Activated CD4-positive, alpha-beta T cell treated with anti-CD3 and anti-CD28 coated beads, Interleukin-2, amount 50 U/mL, for 48 hours (primary cell): ENCODE measurements at regions not wholly inside any gene's neighbourhood (a gene's known extent, or its start where the extent isn't known, plus 50 kb on each side); places are given as distances from the start of the nearest gene placed in this dataset.

Experiments
- DNase-seq, 2 experiments: peaks; one replicate each; pipeline ENCODE4 v3.0.0-alpha.2; 2020

DNA sequence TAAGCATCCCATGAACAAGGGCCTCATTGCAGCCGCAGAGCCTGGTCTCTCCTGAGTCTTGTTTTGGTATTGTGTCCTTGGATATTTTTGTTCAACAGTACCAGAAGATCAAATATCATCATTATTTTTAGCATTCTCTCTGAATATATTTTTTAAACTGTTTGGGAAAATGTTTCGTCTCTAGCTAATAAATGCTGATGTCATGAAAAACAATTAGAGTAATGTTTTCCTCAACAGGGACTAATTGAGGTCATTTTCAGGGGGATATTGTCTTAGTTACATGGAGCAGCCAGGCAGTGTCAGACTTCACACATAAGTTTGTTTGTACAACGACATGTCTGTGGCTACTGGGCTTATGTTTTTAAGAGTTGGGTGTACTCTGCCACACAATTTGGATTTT lies 805.3 kb upstream of the SOX9 start:
- DNase-seq: no peak

DNA sequence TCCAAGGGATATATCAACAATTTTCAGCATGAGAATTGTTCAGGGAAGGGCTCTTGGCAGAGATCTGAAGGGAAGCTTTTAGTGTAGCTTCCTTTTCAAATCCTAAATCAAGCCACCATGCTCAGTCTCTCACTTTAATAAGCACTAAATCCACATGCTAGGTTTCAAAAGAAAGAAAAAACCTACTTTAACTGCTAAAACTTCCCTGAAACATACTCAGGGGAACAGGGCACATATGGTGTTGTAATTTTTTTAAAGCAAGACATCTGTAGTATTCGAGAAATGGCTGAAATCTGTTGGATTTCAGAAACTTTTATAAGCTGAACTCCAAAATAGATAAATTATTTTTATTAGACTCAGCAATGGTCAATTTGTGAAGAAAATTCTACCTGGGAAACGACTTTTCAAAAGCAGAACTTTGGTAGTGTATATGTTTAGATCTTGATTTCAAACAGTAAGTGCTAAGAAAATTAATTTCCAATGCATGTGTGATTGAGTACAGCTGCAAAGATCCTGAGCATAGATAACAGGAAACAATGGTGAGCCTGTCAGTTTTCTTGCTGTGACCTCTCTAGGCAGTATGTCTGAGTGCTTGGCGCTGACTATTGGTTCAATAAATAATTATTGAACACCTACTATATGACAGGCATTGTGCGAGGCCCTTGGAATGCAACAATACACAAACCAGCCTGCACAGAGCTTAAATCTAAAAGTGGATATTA lies 804.5 kb upstream of the SOX9 start:
- no peak for DNase-seq

DNA sequence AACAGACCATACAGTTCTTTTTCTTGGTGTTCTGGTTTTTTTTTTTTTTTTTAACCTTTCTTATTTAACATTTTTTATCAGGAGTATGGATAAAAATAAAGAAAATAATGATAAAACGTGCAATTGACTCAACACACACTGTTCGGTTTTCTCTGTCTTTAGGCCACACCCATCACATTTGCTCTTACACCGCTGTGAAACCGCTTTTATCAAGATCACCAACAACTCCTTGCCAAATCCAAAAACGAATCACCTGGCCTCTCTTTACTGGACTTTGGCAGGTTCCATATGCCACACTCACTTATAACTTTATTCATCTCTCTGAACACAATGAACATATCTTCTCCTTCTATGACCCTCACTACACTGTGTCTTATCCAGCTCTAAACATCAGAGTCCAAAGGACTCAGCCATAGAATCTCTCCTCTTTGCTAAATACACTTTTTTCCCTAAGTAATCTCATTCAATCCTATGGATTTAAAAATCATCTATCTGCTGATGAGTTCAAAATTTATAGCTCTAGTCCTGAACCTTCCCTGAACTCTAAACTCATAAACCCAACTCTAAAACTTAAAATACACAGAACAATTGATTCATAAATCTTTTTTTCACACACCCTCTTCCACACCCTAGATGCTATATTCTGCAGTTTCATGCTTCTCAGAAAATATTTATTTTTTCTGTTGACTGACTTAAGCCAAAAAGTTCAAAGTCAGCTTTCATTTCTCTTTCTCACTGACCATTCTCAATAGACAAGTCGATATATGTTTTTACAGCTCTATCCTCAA lies 800.6 kb upstream of the SOX9 start:
- no peak for DNase-seq

DNA sequence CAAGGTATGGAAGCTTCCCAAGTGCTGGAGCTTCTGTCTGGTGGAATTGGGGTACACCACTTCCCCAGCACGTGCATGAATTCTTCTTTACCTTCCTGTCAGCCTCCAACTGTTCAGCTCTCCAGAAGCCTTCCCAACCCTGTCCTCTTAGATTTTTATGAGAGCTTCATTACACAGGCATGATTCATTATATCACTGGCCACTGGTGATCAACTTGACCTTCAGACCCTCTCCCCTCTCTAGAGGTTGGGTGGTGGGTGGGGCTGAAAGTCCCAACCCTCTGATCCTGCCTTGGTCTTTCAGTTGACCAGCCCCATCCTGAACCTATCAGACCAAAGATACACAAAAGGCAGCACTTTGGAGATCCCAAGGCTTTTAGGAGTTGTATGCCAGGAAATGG lies 795.7 kb upstream of the SOX9 start:
- DNase-seq: no peak

DNA sequence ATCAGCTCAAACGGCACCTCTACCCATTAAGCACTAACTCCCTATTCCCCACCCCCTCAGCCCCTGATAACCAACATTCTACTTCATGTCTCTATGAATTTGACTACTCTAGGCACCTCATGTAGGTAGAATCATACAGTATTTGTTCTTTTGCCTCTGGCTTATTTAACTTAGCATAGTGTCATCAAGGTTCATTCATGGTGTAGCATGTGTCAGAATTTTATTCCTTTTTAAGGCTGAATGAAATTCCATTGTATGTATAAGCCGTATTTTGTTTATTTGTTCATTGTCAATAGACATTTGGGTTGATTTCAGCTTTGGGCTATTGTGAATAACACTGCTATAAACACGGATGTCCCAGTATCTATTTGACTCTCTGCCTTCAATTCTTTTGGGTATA lies 794.9 kb upstream of the SOX9 start:
- no peak for DNase-seq

DNA sequence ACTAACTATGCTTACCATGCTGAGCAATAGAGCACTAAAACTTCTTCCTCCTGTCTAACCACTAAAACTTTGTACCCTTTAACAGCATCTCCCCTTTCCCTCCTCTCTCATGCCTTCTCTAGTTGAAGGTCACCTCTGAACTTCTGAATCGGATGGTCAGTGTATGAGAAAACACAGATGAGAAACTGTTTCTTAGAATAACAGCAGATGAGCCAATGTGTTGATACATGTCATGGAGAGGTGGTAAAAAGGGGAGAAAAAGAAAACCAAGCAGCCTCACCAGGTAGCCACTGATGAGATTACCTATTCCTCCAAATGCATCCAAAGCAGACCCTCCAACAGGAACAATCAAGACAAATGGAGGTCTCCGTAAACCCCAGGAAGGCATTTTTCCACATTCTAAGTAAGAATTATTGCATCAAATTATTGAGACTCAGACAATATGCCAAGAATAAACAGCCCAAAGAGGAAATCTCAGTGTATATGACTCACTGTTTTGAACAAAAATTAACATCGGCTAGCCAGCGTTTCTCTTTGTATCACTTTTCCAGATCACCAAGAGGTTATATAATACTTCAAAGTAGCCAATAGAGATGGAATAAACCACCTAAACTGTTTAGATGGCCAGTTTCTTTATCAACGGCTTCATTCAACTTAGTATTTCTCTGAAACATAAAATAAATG lies 793.3 kb upstream of the SOX9 start:
- no peak for DNase-seq

DNA sequence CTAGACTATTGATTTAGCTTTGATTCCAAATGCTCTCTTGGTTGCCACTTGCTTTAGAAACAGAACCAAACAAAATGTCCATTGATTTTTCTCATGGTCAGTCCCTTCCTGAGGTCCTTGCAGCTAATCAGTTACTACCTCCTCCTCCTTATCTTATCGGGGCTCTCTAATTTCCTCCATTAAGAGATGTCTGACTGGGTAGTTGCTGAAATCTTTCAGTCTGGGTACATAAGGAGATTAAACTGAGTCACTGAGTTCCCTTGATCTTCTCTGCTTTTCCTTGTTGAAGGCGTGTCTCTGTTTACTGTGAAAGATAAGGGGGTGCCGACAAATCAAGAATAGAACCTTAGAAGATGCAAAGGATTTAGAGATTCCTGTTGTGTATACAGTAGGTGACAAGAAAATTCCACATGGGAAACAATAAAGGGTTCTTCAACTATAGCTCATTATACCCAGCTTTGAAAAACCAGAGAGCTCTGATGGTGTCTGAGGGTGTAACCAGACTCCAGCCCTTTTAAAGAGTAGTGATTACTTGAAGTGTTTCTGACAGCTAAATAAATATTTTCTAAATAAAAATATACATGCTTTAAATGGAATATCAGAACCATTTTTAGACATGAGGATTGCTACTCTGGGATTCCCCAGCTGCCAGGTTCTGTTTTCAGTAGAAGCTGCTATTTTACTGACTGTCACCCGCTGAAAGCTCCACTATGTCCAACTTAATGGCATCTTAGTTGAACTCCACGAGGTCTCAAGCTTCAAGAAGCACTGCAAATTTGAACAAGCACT lies 791.3 kb upstream of the SOX9 start:
- DNase-seq: no peak

DNA sequence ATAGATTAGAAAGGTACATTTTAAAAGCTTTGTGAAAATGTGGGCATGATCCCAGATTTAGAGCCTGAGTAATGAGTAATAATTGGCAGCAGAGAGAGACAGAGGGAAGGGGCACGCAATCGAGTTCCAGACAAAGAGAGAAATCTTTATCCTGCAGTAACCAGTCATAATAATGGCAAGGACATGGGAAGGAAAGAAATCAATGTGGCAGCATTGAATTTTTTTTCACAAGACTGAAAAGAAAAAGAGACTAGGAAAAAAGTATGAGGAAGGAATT lies 790.8 kb upstream of the SOX9 start:
- DNase-seq: no peak

DNA sequence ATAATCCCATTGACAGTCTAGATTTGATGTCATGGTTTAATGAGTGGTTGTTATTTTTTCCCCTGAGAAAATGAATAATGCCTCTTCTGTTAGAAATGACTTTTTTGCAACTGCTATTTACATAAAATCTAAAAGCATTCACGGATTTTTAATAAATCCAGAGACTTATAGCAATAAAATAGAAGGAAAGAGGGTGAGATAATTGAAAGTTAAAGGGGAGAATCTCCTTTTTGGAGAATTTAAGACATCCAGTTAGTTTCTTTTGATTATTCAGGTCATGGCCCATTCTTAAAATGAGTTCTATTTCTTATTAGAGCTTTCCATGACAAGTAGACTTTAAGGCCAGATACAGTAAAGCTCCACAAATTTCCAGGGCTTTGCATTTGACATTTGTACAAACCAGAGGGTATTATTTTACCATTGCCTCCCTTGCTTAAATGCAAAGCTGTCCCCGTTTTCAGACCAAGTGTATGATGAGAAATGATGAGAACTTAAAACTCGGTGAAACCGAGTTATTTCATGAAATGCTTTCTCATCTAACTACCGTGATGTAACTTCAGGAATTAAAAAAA lies 789.0 kb upstream of the SOX9 start:
- no peak for DNase-seq

DNA sequence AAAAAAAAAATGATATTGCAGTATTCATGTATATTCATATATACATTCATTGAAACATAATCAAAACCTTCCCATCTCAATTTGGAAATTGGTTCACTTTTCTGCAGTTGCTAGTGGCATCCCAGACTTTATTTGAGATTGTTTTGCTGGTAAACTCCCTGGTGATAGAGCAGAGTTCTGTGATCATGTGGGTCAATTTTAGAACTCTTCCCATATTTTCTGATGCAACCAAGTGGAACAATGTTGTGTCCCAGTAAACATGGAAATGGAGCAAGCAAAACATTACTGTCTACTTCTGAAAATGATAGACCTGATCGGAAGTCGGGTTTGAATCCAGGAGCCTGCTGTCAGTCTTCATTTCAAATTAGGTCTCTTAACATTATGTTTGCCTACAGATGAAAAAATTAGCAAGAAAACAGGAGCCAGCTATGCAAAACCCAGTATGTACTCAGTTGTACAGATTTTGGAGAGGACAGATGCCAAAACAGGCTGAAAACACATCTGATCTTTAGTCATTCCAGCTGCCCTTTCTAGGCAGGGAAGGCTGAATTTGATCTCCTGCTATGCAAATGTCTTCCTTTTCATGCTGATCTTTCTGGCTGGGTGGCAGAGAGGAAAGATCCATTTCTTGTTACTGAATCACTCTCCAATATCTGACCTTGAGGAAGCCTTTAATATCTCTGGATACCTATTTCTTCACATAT lies 786.6 kb upstream of the SOX9 start:
- no peak for DNase-seq

DNA sequence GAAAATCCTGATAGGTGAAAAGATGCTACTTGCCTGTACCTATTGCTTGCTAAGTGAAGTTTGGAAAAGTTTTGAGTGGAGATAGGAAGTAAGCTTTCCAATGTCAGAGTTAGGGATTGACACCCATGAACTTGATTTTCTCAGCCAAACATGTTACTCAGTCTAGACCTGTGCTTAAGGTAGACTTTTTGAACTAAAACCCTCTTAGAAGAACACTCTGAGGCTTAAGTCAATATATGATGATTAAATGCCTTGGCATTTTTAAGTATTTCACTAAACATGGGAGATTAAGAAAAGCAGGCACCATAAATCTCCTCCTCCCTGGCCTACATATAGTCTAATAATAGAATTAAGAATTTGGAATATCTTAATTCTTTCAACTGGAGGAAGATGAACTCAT lies 785.6 kb upstream of the SOX9 start:
- DNase-seq: no peak

DNA sequence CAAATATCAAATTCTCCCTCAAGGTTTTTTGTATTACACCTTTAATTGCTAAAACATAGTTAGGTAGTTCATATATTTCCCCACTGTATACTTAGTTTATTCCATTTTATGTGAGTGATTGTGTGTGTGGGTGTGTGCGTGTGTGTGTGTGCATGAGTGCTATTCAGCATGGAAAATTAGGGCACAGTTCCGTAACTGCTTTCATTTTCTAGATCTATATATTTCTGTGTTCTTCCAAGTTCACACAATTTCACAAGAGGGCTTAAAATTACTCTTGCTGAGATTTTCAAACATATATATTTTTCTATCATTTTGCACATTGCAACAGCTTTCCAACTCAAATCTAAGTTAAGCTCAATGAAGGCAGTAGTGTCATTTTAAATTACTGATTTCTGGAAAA lies 782.9 kb upstream of the SOX9 start:
- DNase-seq: no peak

DNA sequence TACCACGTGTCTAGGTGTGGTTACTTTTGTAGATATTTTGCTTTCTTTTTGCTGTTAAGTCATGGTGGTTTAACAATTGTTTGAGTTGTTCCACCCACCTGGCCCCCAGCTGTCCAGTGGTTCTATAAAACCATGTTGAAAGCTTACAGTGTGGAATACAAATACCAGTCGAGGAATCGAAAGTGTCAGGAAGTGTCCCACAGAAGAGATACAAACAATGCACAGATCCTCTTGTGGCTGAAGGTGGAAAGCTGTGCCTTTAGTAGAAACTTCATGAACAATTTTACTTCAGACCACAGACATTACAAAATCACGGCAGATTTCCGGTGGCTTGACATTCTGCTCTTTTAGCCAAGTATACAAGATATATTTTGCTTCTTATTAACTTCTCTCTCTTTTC lies 782.4 kb upstream of the SOX9 start:
- no peak for DNase-seq

DNA sequence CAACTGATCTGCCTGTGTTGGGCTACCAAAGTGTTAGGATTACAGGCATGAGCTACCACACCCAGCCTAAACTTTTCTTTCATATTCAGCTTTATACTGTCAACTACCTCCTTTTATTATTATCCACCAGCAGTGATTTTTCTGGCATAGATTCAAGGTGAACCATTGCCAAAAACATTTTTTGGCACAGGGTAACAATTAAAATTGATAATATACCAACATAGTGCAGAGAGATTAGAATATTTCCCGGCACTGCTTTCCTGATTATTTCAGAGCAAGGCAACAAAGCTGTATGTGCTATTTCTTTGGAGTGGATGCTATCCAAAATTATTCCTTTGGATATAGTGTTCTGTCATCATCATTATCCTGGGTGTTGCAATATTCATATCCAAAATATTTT lies 781.6 kb upstream of the SOX9 start:
- DNase-seq: no peak

DNA sequence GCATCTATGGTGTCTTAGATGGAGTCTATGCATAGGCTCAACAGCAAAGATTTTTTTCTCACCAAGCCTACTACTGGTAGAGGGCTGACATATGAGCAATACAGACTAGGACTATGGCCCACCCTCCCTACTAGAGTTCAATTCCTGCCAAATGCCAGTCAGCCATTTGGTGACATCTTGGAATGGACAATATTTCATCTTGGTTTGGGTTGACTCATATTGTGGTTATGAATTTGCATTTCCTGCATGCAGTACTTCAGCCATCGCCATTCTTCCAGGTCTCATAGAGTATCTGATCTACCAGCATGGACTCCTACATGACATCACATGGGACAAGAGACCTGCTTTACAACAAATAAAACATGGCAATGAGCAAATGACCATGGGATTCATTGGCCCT lies 778.1 kb upstream of the SOX9 start:
- no peak for DNase-seq

DNA sequence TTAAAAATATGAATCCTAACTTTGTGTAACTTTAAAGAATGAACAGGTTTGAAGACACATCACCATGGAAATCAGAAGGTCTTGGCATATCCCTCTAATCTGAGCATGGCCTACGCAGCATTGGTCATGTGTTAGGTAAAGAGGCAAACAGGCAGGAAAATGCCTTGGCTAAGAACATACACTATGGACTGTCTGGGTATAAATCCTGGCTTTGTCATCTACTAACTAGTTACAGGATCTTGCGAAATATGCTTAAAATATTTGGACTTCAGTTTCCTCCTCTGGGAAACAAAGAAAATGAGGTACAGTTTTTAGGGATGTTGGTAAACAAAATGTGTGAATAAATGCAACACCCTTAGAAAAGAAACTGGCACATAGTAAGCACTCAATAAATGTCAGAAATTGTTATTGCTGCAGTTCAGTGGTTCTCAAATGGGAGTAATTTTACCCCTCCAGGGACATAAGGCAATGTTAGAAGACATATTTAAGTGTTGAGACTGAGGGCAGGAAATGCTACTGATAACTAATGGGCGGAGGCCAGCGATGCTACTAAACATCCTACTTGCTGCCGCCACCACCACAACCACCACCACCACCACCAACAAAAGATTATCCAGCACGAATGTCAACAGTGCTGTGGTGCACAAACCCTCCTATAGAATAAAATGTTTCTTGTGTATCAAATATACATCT lies 770.8 kb upstream of the SOX9 start:
- no peak for DNase-seq

DNA sequence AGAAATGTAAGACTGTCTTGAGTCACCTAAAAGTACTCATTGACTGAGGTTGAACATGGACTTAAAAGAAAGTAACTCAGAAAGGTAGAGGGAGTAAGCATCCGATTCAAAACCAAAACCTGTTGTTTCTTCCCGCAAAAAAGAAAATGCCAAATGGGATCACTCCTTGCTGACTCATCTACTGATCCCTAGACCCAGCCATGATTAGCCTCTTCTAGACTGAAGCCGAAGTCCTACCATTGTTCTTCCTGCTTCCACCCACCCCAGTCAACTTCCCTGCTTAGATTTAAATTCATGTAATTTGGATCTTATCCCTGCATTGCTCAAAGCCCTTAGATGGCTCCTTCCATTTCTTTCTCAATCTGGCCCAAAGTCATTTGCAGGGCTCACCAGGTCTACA lies 760.5 kb upstream of the SOX9 start:
- DNase-seq: no peak

DNA sequence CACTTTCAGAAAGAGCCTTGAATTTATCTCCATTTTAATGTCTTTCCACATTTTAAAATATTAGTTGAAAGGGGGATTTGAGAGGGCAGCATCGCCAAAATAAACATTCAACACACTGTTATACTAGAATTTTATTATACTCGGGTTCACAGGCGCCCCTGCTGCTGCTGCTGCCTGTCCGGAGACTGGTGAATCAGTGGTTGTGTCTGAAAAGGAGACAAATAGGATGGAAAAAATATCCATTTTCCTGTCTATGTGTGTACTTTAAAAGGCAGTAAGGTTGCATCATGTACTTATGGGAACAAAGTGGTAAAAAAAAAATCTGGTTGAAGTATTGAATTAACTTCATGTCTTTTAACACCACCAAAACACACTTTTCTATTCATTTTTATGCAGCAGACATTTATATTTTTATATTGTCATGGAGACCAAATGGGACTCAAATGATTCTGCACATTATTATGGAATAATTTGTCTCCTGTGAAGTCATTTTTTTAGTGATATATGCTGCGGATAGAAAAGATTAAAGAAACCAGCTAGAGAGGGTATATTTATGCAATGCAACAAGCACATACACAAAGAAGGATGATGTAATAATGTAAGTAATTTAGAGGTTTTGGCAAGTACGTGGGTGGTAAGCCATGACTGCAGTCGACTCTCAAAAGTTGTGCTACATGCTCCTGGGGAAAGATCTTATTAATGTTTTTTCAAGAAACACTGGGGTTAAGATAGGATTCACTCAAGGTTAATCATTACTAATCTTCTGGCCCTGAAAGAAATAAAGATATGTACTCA lies 759.0 kb upstream of the SOX9 start:
- no peak for DNase-seq

DNA sequence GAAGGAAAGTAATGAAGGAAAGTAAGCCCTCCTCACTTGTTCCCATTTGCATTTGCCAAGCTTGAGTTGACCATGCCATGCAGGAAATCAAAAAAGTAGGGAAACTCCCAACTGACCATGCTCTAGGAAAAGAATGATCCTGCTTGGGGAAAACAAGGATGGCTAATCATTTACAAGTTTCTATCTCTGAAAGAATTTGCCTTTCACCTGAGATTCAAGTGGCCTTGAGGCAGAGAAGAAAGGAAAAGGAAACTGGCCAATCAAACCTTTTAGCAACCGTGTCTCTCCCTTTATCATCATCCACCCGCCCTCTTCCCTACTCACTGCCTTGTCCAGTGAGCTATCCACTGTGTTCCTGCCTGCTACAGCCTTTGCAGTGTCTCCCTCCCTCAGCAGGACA lies 757.2 kb upstream of the SOX9 start:
- no peak for DNase-seq

DNA sequence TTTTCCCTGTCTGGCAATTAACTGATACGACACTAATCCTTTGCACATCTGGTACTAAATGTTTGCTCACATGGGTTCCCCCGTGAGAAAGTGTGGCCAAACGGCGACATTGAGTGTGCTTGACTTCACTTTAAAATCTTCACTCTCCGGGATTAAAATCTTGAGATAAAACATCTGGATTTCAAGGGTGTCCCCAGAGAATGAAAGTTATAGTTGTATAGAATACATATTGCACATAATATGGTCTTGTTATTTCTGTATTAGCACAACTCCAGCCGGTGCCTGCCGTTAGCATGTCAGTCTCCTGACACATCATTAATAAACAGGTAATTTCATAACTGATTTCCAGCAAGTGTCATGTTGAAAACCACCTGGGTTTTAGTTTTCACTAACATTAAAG lies 749.0 kb upstream of the SOX9 start:
- no peak for DNase-seq

DNA sequence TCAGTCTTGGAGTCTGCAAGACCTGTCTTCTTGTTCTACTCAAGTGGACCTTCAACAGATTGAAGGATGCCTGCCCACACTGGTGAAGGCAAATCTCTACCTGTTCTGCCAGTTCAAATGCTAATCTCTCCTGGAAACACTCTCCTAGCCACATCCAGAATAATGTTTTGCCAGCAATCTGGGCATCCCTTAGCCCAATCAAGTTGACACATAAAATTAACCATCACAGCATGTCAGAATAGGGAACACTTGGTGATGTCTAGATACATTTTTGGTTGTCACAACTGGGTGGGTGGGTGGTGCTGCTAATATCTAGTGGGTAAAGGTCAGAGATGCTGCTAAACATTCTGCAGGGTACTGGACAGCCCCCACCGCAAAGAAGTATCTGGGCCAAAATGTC lies 744.9 kb upstream of the SOX9 start:
- DNase-seq: no peak
